ENCODE measurements at regions not wholly inside any gene's neighbourhood (a gene's known extent, or its start where the extent isn't known, plus 50 kb on each side); places are given as distances from the start of the nearest gene placed in this dataset.

DNA sequence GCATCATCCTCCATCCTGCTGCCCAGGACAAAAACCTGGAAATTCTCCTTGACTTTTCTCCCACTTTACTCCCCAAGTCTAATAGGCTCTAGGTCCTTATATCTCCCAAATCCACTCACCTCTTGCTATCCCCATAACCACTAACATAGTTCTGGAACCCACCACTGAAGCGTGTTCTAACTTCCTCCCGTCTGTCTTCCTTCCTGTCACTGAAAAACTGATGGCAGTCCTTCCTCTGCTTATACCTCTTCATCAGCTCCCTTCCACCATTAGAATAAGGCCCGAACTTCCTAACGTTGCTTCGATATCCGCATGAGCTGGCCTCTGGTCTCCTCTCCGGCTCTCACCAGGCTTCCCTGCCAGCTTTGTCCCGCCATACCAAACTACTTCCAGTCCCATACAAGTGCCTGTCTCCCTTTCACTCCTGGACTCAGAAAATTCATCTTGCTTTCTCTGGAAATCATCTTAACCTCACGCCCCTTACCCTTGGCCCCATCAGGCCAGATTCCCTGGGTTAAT lies 63.0 kb upstream of the BCL2L14 start:
- ChIA-PET POLR2A (no interaction called here), CTCF (interaction anchor here (0.7 kb wide), 2 partner anchors 16 to 273 kb away, joined by 3 to 6 read pairs; no protein-coding TSS in a partner anchor)
- Histone ChIP-seq H3K4me3 (ENCODE audit: low read depth, low read length) (no peak overlapping the region), H3K9me3 (ENCODE audit: control insufficient read depth, insufficient read depth, low read depth, low read length) (no peaks in the 10 kb centered on the region), H3K4me1 (ENCODE audit: control insufficient read depth, insufficient read depth, low read length) (peaks cover 8% of the 10 kb centered on the region; the same call in 1 of the 2 replicates), H3K27ac (ENCODE audit: extremely low read depth, low read depth, low read length) (no peak overlapping the region), H3K36me3 (ENCODE audit: control insufficient read depth in 2 of 2, insufficient read depth in 1 of 2, low read length in 2 of 2) (no peaks in the 10 kb centered on the region)
- TF ChIP-seq ZNF768 (tag by site-specific recombination; IDR thresholded peaks at IDR 0.05) = no peak
- TF ChIP-seq ZNF548 (tag by site-specific recombination; IDR thresholded peaks at IDR 0.05) = no peak
- TF ChIP-seq ZFP69B (tag by site-specific recombination; IDR thresholded peaks at IDR 0.05) = no peak
- TF ChIP-seq, protein P1, sequence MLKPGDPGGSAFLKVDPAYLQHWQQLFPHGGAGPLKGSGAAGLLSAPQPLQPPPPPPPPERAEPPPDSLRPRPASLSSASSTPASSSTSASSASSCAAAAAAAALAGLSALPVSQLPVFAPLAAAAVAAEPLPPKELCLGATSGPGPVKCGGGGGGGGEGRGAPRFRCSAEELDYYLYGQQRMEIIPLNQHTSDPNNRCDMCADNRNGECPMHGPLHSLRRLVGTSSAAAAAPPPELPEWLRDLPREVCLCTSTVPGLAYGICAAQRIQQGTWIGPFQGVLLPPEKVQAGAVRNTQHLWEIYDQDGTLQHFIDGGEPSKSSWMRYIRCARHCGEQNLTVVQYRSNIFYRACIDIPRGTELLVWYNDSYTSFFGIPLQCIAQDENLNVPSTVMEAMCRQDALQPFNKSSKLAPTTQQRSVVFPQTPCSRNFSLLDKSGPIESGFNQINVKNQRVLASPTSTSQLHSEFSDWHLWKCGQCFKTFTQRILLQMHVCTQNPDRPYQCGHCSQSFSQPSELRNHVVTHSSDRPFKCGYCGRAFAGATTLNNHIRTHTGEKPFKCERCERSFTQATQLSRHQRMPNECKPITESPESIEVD (tag by site-specific recombination; IDR thresholded peaks at IDR 0.05) = no peak

DNA sequence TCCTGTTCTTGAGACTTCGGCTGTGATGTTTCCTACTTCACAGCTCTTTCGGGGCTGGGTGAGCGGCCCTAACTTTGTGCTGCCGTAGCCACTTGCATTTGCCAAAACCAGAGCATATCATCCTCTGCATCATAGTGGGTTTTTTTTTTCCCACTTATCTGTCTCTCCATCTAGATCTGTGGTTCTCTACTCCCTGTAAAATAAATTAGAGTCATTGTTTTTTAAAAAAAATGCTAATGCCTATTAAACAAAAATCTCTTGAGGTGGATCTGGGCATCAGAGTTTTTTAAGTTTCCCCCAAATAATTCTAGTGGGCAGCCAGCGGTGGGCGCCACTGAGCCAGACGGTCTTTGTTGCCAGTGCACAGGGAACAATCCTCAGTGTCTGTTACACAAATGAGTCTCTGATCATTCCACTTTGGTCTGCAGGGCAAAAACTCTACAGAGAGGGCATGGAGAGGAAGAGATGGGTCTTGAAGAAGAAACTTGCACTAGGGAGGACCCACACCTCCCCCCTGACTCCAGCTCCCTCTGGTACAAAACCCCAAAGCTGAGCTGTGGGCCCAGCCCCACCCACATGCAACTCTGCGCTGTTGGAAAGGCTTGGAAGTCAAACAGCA lies 62.4 kb upstream of the BCL2L14 start:
- Histone ChIP-seq H3K27ac (ENCODE audit: extremely low read depth, low read depth, low read length) (no peak overlapping the region), H3K4me1 (ENCODE audit: control insufficient read depth, insufficient read depth, low read length) (peaks cover 8% of the 10 kb centered on the region; the same call in 1 of the 2 replicates), H3K36me3 (ENCODE audit: control insufficient read depth in 2 of 2, insufficient read depth in 1 of 2, low read length in 2 of 2) (no peaks in the 10 kb centered on the region), H3K4me3 (ENCODE audit: low read depth, low read length) (no peak overlapping the region), H3K9me3 (ENCODE audit: control insufficient read depth, insufficient read depth, low read depth, low read length) (no peaks in the 10 kb centered on the region)
- no peak for TF ChIP-seq ZNF146 (tag by site-specific recombination; IDR thresholded peaks at IDR 0.05)
- TF ChIP-seq, protein P2, sequence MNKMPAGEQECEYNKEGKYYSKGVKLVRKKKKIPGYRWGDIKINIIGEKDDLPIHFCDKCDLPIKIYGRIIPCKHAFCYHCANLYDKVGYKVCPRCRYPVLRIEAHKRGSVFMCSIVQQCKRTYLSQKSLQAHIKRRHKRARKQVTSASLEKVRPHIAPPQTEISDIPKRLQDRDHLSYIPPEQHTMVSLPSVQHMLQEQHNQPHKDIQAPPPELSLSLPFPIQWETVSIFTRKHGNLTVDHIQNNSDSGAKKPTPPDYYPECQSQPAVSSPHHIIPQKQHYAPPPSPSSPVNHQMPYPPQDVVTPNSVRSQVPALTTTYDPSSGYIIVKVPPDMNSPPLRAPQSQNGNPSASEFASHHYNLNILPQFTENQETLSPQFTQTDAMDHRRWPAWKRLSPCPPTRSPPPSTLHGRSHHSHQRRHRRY (tag by site-specific recombination; IDR thresholded peaks at IDR 0.05) = no peak
- TF ChIP-seq, protein P3, sequence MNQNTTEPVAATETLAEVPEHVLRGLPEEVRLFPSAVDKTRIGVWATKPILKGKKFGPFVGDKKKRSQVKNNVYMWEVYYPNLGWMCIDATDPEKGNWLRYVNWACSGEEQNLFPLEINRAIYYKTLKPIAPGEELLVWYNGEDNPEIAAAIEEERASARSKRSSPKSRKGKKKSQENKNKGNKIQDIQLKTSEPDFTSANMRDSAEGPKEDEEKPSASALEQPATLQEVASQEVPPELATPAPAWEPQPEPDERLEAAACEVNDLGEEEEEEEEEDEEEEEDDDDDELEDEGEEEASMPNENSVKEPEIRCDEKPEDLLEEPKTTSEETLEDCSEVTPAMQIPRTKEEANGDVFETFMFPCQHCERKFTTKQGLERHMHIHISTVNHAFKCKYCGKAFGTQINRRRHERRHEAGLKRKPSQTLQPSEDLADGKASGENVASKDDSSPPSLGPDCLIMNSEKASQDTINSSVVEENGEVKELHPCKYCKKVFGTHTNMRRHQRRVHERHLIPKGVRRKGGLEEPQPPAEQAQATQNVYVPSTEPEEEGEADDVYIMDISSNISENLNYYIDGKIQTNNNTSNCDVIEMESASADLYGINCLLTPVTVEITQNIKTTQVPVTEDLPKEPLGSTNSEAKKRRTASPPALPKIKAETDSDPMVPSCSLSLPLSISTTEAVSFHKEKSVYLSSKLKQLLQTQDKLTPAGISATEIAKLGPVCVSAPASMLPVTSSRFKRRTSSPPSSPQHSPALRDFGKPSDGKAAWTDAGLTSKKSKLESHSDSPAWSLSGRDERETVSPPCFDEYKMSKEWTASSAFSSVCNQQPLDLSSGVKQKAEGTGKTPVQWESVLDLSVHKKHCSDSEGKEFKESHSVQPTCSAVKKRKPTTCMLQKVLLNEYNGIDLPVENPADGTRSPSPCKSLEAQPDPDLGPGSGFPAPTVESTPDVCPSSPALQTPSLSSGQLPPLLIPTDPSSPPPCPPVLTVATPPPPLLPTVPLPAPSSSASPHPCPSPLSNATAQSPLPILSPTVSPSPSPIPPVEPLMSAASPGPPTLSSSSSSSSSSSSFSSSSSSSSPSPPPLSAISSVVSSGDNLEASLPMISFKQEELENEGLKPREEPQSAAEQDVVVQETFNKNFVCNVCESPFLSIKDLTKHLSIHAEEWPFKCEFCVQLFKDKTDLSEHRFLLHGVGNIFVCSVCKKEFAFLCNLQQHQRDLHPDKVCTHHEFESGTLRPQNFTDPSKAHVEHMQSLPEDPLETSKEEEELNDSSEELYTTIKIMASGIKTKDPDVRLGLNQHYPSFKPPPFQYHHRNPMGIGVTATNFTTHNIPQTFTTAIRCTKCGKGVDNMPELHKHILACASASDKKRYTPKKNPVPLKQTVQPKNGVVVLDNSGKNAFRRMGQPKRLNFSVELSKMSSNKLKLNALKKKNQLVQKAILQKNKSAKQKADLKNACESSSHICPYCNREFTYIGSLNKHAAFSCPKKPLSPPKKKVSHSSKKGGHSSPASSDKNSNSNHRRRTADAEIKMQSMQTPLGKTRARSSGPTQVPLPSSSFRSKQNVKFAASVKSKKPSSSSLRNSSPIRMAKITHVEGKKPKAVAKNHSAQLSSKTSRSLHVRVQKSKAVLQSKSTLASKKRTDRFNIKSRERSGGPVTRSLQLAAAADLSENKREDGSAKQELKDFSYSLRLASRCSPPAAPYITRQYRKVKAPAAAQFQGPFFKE (tag by site-specific recombination; IDR thresholded peaks at IDR 0.05; ENCODE audit: borderline replicate concordance) = no peak
- TF ChIP-seq ZNF530 (tag by site-specific recombination; IDR thresholded peaks at IDR 0.05; ENCODE audit: low read depth) = no peak
- TF ChIP-seq, protein P4, sequence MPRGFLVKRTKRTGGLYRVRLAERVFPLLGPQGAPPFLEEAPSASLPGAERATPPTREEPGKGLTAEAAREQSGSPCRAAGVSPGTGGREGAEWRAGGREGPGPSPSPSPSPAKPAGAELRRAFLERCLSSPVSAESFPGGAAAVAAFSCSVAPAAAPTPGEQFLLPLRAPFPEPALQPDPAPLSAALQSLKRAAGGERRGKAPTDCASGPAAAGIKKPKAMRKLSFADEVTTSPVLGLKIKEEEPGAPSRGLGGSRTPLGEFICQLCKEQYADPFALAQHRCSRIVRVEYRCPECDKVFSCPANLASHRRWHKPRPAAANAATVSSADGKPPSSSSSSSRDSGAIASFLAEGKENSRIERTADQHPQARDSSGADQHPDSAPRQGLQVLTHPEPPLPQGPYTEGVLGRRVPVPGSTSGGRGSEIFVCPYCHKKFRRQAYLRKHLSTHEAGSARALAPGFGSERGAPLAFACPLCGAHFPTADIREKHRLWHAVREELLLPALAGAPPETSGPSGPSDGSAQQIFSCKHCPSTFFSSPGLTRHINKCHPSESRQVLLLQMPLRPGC (tag by site-specific recombination; IDR thresholded peaks at IDR 0.05) = no peak
- POLR2A ChIA-PET = no interaction called here
- CTCF ChIA-PET = interaction anchor here (0.6 to 1.3 kb wide), 6 partner anchors 10 to 377 kb away, joined by 3 to 7 read pairs (median 3); no protein-coding TSS in a partner anchor
